ENCODE measurements at regions not wholly inside any gene's neighbourhood (a gene's known extent, or its start where the extent isn't known, plus 50 kb on each side); places are given as distances from the start of the nearest gene placed in this dataset.

- Histone ChIP-seq H3K36me3 (ENCODE audit: control insufficient read depth, insufficient read depth, low read length) (no peaks in the 10 kb centered on the region), H3K27ac (ENCODE audit: low read depth, low read length) (no peak overlapping the region), H2BK15ac (replicated peaks; ENCODE audit: low read depth) (no peak overlapping the region), H2BK5ac (ENCODE audit: low read length) (no peak overlapping the region), H3K23ac (ENCODE audit: low read length) (no peak overlapping the region), H3K18ac (ENCODE audit: low read length) (no peak overlapping the region), H3K4me1 (ENCODE audit: control insufficient read depth, low read depth, low read length) (no peaks in the 10 kb centered on the region), H3K27me3 (ENCODE audit: insufficient read depth, low read length, poor library complexity) (no peaks in the 10 kb centered on the region), H4K5ac (ENCODE audit: low read length) (no peak overlapping the region), H3K4me3 (ENCODE audit: low read length) (no peak overlapping the region), H3K79me1 (ENCODE audit: low read length) (no peaks in the 10 kb centered on the region), H3K9ac (ENCODE audit: low read length) (no peak overlapping the region), H3K56ac (ENCODE audit: low read length) (no peak overlapping the region), H4K8ac (ENCODE audit: low read depth, low read length) (no peak overlapping the region), H3K4ac (ENCODE audit: low read depth, low read length) (no peak overlapping the region), H2BK120ac (ENCODE audit: low read depth, low read length) (no peak overlapping the region), H3K4me2 (ENCODE audit: low read length) (no peak overlapping the region), H3K79me2 (ENCODE audit: control insufficient read depth, insufficient read depth, low read length) (no peaks in the 10 kb centered on the region), H2AK5ac (ENCODE audit: low read length) (no peak overlapping the region)
- WGBS (ENCODE audit: extremely low coverage, insufficient coverage, low lambda C conversion rate): no CpG with 5 or more reads among the region's 1 CpG
- no peak for DNase-seq
Measured at GRCh38 chr7:34421526-34421925, 236.5 kb upstream of the NPSR1 start.

- Histone ChIP-seq H2BK120ac (ENCODE audit: low read depth, low read length) (no peak overlapping the region), H4K5ac (ENCODE audit: low read length) (no peak overlapping the region), H3K9ac (ENCODE audit: low read length) (no peak overlapping the region), H3K18ac (ENCODE audit: low read length) (no peak overlapping the region), H2BK15ac (replicated peaks; ENCODE audit: low read depth) (no peak overlapping the region), H3K27me3 (ENCODE audit: insufficient read depth, low read length, poor library complexity) (no peaks in the 10 kb centered on the region), H3K56ac (ENCODE audit: low read length) (no peak overlapping the region), H2AK5ac (ENCODE audit: low read length) (no peak overlapping the region), H3K4me1 (ENCODE audit: control insufficient read depth, low read depth, low read length) (no peaks in the 10 kb centered on the region), H3K79me1 (ENCODE audit: low read length) (no peaks in the 10 kb centered on the region), H3K4ac (ENCODE audit: low read depth, low read length) (no peak overlapping the region), H3K4me3 (ENCODE audit: low read length) (no peak overlapping the region), H3K4me2 (ENCODE audit: low read length) (no peak overlapping the region), H3K36me3 (ENCODE audit: control insufficient read depth, insufficient read depth, low read length) (no peaks in the 10 kb centered on the region), H3K27ac (ENCODE audit: low read depth, low read length) (no peak overlapping the region), H3K79me2 (ENCODE audit: control insufficient read depth, insufficient read depth, low read length) (no peaks in the 10 kb centered on the region), H2BK5ac (ENCODE audit: low read length) (no peak overlapping the region), H3K23ac (ENCODE audit: low read length) (no peak overlapping the region), H4K8ac (ENCODE audit: low read depth, low read length) (peak overlapping the region; percentile 28)
- DNase-seq: no peak
- WGBS (ENCODE audit: extremely low coverage, insufficient coverage, low lambda C conversion rate): no CpG with 5 or more reads among the region's 2 CpGs
Measured at GRCh38 chr7:34425194-34425593, 232.8 kb upstream of the NPSR1 start.

- no peak overlapping the region for H2BK5ac ChIP-seq (ENCODE audit: low read length)
- no peaks in the 10 kb centered on the region for H3K36me3 ChIP-seq (ENCODE audit: control insufficient read depth, insufficient read depth, low read length)
- H3K27me3 ChIP-seq (ENCODE audit: insufficient read depth, low read length, poor library complexity): no peaks in the 10 kb centered on the region
- no peak for DNase-seq
- H3K79me2 ChIP-seq (ENCODE audit: control insufficient read depth, insufficient read depth, low read length): no peaks in the 10 kb centered on the region
- no peak overlapping the region for H3K18ac ChIP-seq (ENCODE audit: low read length)
- no CpG with 5 or more reads among the region's 2 CpGs for WGBS (ENCODE audit: extremely low coverage, insufficient coverage, low lambda C conversion rate)
- no peaks in the 10 kb centered on the region for H3K4me1 ChIP-seq (ENCODE audit: control insufficient read depth, low read depth, low read length)
- no peak overlapping the region for H2BK15ac ChIP-seq (replicated peaks; ENCODE audit: low read depth)
- H3K4me3 ChIP-seq (ENCODE audit: low read length): no peak overlapping the region
- no peak overlapping the region for H3K27ac ChIP-seq (ENCODE audit: low read depth, low read length)
- H4K8ac ChIP-seq (ENCODE audit: low read depth, low read length): no peak overlapping the region
- H3K9ac ChIP-seq (ENCODE audit: low read length): no peak overlapping the region
- H2BK120ac ChIP-seq (ENCODE audit: low read depth, low read length): no peak overlapping the region
- no peaks in the 10 kb centered on the region for H3K79me1 ChIP-seq (ENCODE audit: low read length)
- H4K5ac ChIP-seq (ENCODE audit: low read length): no peak overlapping the region
- H3K4me2 ChIP-seq (ENCODE audit: low read length): no peak overlapping the region
- H2AK5ac ChIP-seq (ENCODE audit: low read length): no peak overlapping the region
- H3K56ac ChIP-seq (ENCODE audit: low read length): no peak overlapping the region
- no peak overlapping the region for H3K4ac ChIP-seq (ENCODE audit: low read depth, low read length)
- H3K23ac ChIP-seq (ENCODE audit: low read length): no peak overlapping the region
Measured at GRCh38 chr7:34425631-34426384, 232.2 kb upstream of the NPSR1 start.

GRCh38 chr7:34430456-34430855 is 227.6 kb upstream of the NPSR1 start:
- Histone ChIP-seq H3K27me3 (ENCODE audit: insufficient read depth, low read length, poor library complexity) (no peaks in the 10 kb centered on the region), H4K5ac (ENCODE audit: low read length) (no peak overlapping the region), H2AK5ac (ENCODE audit: low read length) (no peak overlapping the region), H3K79me2 (ENCODE audit: control insufficient read depth, insufficient read depth, low read length) (no peaks in the 10 kb centered on the region), H3K4me1 (ENCODE audit: control insufficient read depth, low read depth, low read length) (no peaks in the 10 kb centered on the region), H3K27ac (ENCODE audit: low read depth, low read length) (no peak overlapping the region), H3K4ac (ENCODE audit: low read depth, low read length) (no peak overlapping the region), H2BK120ac (ENCODE audit: low read depth, low read length) (no peak overlapping the region), H2BK5ac (ENCODE audit: low read length) (no peak overlapping the region), H2BK15ac (replicated peaks; ENCODE audit: low read depth) (no peak overlapping the region), H3K79me1 (ENCODE audit: low read length) (no peaks in the 10 kb centered on the region), H3K36me3 (ENCODE audit: control insufficient read depth, insufficient read depth, low read length) (no peaks in the 10 kb centered on the region), H3K4me2 (ENCODE audit: low read length) (no peak overlapping the region), H4K8ac (ENCODE audit: low read depth, low read length) (no peak overlapping the region), H3K23ac (ENCODE audit: low read length) (no peak overlapping the region), H3K56ac (ENCODE audit: low read length) (no peak overlapping the region), H3K4me3 (ENCODE audit: low read length) (no peak overlapping the region), H3K18ac (ENCODE audit: low read length) (no peak overlapping the region), H3K9ac (ENCODE audit: low read length) (no peak overlapping the region)
- DNase-seq: peak; percentile 11
- no CpG with 5 or more reads among the region's 4 CpGs for WGBS (ENCODE audit: extremely low coverage, insufficient coverage, low lambda C conversion rate)

GRCh38 chr7:34438436-34438835 is 219.6 kb upstream of the NPSR1 start:
- no peak overlapping the region for H4K5ac ChIP-seq (ENCODE audit: low read length)
- H3K18ac ChIP-seq (ENCODE audit: low read length): no peak overlapping the region
- no CpG with 5 or more reads among the region's 3 CpGs for WGBS (ENCODE audit: extremely low coverage, insufficient coverage, low lambda C conversion rate)
- H2BK5ac ChIP-seq (ENCODE audit: low read length): no peak overlapping the region
- H3K4me3 ChIP-seq (ENCODE audit: low read length): no peak overlapping the region
- H3K27me3 ChIP-seq (ENCODE audit: insufficient read depth, low read length, poor library complexity): no peaks in the 10 kb centered on the region
- no peaks in the 10 kb centered on the region for H3K36me3 ChIP-seq (ENCODE audit: control insufficient read depth, insufficient read depth, low read length)
- no peak overlapping the region for H3K4ac ChIP-seq (ENCODE audit: low read depth, low read length)
- no peaks in the 10 kb centered on the region for H3K79me2 ChIP-seq (ENCODE audit: control insufficient read depth, insufficient read depth, low read length)
- H4K8ac ChIP-seq (ENCODE audit: low read depth, low read length): no peak overlapping the region
- DNase-seq: no peak
- no peak overlapping the region for H3K23ac ChIP-seq (ENCODE audit: low read length)
- H3K9ac ChIP-seq (ENCODE audit: low read length): no peak overlapping the region
- H2BK120ac ChIP-seq (ENCODE audit: low read depth, low read length): no peak overlapping the region
- no peaks in the 10 kb centered on the region for H3K79me1 ChIP-seq (ENCODE audit: low read length)
- H3K4me2 ChIP-seq (ENCODE audit: low read length): no peak overlapping the region
- H3K27ac ChIP-seq (ENCODE audit: low read depth, low read length): no peak overlapping the region
- H3K4me1 ChIP-seq (ENCODE audit: control insufficient read depth, low read depth, low read length): no peaks in the 10 kb centered on the region
- H2BK15ac ChIP-seq (replicated peaks; ENCODE audit: low read depth): no peak overlapping the region
- no peak overlapping the region for H2AK5ac ChIP-seq (ENCODE audit: low read length)
- H3K56ac ChIP-seq (ENCODE audit: low read length): no peak overlapping the region

- H3K56ac ChIP-seq (ENCODE audit: low read length): no peak overlapping the region
- no peak overlapping the region for H3K18ac ChIP-seq (ENCODE audit: low read length)
- no CpG with 5 or more reads among the region's 3 CpGs for WGBS (ENCODE audit: extremely low coverage, insufficient coverage, low lambda C conversion rate)
- H3K9ac ChIP-seq (ENCODE audit: low read length): no peak overlapping the region
- H3K27ac ChIP-seq (ENCODE audit: low read depth, low read length): no peak overlapping the region
- no peak overlapping the region for H2AK5ac ChIP-seq (ENCODE audit: low read length)
- no peak overlapping the region for H3K4ac ChIP-seq (ENCODE audit: low read depth, low read length)
- no peak overlapping the region for H4K8ac ChIP-seq (ENCODE audit: low read depth, low read length)
- H3K79me1 ChIP-seq (ENCODE audit: low read length): no peaks in the 10 kb centered on the region
- H2BK120ac ChIP-seq (ENCODE audit: low read depth, low read length): no peak overlapping the region
- H3K4me2 ChIP-seq (ENCODE audit: low read length): no peak overlapping the region
- no peak overlapping the region for H4K5ac ChIP-seq (ENCODE audit: low read length)
- no peaks in the 10 kb centered on the region for H3K4me1 ChIP-seq (ENCODE audit: control insufficient read depth, low read depth, low read length)
- H3K23ac ChIP-seq (ENCODE audit: low read length): no peak overlapping the region
- no peak overlapping the region for H2BK5ac ChIP-seq (ENCODE audit: low read length)
- no peaks in the 10 kb centered on the region for H3K27me3 ChIP-seq (ENCODE audit: insufficient read depth, low read length, poor library complexity)
- H3K4me3 ChIP-seq (ENCODE audit: low read length): no peak overlapping the region
- H2BK15ac ChIP-seq (replicated peaks; ENCODE audit: low read depth): no peak overlapping the region
- no peaks in the 10 kb centered on the region for H3K79me2 ChIP-seq (ENCODE audit: control insufficient read depth, insufficient read depth, low read length)
- DNase-seq: no peak
- H3K36me3 ChIP-seq (ENCODE audit: control insufficient read depth, insufficient read depth, low read length): no peaks in the 10 kb centered on the region
Measured at GRCh38 chr7:34445653-34446052, 212.4 kb upstream of the NPSR1 start.
